NCI-H748 treated with DMSO at 0.1 percent for 48 hours (cell line): ENCODE measurements at regions not wholly inside any gene's neighbourhood (a gene's known extent, or its start where the extent isn't known, plus 50 kb on each side); places are given as distances from the start of the nearest gene placed in this dataset.
"Not testable (repeated sequence)": the region's sequence is repeated elsewhere in the genome, so short reads cannot be mapped to it uniquely, and the experiment has no call there.

Experiments used
- DNase-seq: peaks from one replicate; lab custom pipeline; 2025; lab: John Stamatoyannopoulos, UW

GRCh38 chr16:8187782-8188372, 402.4 kb downstream of the TMEM114 start:
- DNase-seq = no peak

GRCh38 chr16:8184854-8185253, 405.5 kb downstream of the TMEM114 start:
- DNase-seq = no peak

- DNase-seq = no peak
Observed at GRCh38 chr16:8183176-8184099, 406.9 kb downstream of the TMEM114 start.

GRCh38 chr16:8182761-8183160, 407.6 kb downstream of the TMEM114 start:
- no peak for DNase-seq

- no peak for DNase-seq
Observed at GRCh38 chr16:8179615-8180014, 410.7 kb downstream of the TMEM114 start.

GRCh38 chr16:8178271-8178670, 412.0 kb downstream of the TMEM114 start:
- DNase-seq = no peak

- no peak for DNase-seq
Observed at GRCh38 chr16:8175411-8175810, 414.9 kb downstream of the TMEM114 start.

- peak; percentile 75 for DNase-seq
Observed at GRCh38 chr16:8173111-8173644, 417.1 kb downstream of the TMEM114 start.

GRCh38 chr16:8172551-8172950, 417.8 kb downstream of the TMEM114 start:
- DNase-seq = no peak

- DNase-seq = no peak
Observed at GRCh38 chr16:8168016-8168415, 422.3 kb downstream of the TMEM114 start.

- DNase-seq = no peak
Observed at GRCh38 chr16:8167436-8167835, 422.9 kb downstream of the TMEM114 start.

- DNase-seq = no peak
Observed at GRCh38 chr16:8158051-8158450, 432.3 kb downstream of the TMEM114 start.

- no peak for DNase-seq
Observed at GRCh38 chr16:8155275-8155674, 435.0 kb downstream of the TMEM114 start.

- DNase-seq = no peak
Observed at GRCh38 chr16:8146256-8147012, 443.9 kb downstream of the TMEM114 start.

- no peak for DNase-seq
Observed at GRCh38 chr16:8138666-8139065, 451.6 kb downstream of the TMEM114 start.

- DNase-seq = no peak
Observed at GRCh38 chr16:8137606-8138005, 452.7 kb downstream of the TMEM114 start.

- DNase-seq = no peak
Observed at GRCh38 chr16:8130197-8130596, 460.1 kb downstream of the TMEM114 start.

GRCh38 chr16:8127070-8127469, 463.2 kb downstream of the TMEM114 start:
- DNase-seq = no peak

GRCh38 chr16:8126313-8126712, 464.0 kb downstream of the TMEM114 start:
- DNase-seq = no peak

- no peak for DNase-seq
Observed at GRCh38 chr16:8120001-8120400, 470.3 kb downstream of the TMEM114 start.

GRCh38 chr16:8115814-8116213, 474.5 kb downstream of the TMEM114 start:
- no peak for DNase-seq

GRCh38 chr16:8114941-8115340, 475.4 kb downstream of the TMEM114 start:
- not testable (repeated sequence) for DNase-seq
